Astrocyte (in vitro differentiated cells and primary cell): ENCODE measurements at regions not wholly inside any gene's neighbourhood (a gene's known extent, or its start where the extent isn't known, plus 50 kb on each side); places are given as distances from the start of the nearest gene placed in this dataset.

Experiments
- CTCF ChIP-seq: IDR thresholded peaks from 2 replicates; pipeline ENCODE4 v1.5.1; 2011; ENCODE audit warnings: low read depth, mild to moderate bottlenecking, inconsistent platforms, low read length, moderate library complexity; ENCODE audit not compliant: insufficient read depth
- EZH2 ChIP-seq: IDR thresholded peaks from 2 replicates; pipeline ENCODE4 v1.6.1; 2012; ENCODE audit warnings: mild to moderate bottlenecking, low read length, inconsistent platforms; ENCODE audit not compliant: insufficient read depth

- TF ChIP-seq CTCF (no peak), EZH2 (no peak)
Observed at GRCh38 chr6:26211963-26212362, 124.7 kb downstream of the HFE start.
